GM21423 (cell line): ENCODE measurements at regions not wholly inside any gene's neighbourhood (a gene's known extent, or its start where the extent isn't known, plus 50 kb on each side); places are given as distances from the start of the nearest gene placed in this dataset.

Experiments
- ATAC-seq: cut with Tn5 transposase; IDR thresholded peaks from one replicate; pipeline ENCODE4 v1.9.1; 2021; ENCODE audit warnings: mild to moderate bottlenecking, moderate library complexity; ENCODE audit not compliant: unreplicated experiment

DNA sequence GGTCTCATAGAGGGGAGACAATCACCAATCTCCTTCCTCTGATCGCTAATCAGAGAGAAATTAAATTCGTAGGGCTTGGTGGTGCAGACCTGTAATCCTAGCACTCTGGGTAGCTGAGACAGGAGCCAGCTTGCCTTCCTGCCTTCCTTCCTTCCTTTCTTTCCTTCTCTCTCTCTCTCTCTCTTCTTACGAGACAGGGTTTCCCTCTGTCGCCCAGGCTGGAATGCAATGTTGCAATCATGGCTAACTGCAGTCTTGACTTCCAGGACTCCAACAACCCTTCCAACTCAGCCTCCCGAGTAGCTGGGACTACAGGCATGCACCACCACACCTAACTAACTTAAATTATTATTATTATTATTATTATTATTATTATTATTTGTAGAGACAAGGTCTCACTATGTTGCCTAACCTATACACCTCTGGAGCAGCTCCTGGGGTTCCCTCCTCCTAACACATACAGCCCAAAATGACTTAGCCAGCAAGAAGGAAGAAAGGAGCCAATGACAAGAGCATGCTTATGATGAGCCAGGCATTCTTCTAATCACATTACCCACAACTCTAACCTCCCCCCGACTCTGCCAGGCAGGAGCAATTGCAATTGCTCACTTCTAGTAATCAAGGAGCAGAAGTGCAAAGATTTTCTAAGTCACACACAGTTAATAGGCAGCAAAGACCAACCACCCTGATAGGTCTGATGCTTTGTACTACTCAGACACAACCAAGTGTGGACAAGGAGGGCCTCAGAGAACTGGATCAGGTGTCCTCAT lies 105.4 kb upstream of the F3 start:
- ATAC-seq = no peak

DNA sequence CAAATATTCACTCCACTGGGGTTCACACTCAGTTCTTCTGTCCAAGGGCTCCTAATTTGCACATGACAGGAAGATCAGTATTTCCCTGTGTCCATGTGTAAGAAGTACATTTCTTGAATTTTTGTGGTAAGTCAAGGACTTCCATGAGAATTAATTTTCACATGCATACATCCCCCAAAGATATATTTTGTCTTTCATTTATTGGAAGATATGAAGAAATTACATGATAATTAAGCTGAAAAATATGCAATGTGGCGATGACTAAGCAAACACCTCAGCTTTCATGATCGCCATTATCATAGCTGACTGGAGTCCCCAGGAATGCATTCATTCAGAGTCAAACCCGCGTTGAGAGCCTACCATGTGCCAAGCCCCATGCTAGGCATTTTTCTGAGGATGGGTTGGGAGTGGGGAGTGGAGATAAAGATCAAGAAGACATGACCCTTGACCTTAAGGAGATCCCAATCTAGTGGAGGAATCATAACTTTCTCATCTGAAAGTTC lies 104.6 kb upstream of the F3 start:
- no peak for ATAC-seq

DNA sequence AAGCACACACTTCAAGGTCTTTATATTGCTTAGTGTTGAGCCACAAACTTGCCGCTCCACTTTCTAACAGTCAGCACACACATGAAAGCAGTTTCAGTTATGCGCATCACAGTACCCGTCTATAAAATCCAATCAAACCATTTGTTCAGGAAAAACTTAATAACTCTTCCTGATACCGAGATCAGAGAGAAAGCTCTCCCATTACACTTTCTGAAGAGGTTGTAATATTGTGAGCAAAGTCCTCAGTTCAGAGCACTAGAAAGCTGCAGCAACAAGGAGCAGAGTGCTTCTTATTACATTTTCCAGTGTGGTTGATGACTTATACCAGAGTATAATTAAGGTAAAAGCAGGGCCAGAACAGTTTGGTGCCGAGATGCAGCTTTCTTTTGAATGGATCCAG lies 102.8 kb upstream of the F3 start:
- ATAC-seq = no peak

DNA sequence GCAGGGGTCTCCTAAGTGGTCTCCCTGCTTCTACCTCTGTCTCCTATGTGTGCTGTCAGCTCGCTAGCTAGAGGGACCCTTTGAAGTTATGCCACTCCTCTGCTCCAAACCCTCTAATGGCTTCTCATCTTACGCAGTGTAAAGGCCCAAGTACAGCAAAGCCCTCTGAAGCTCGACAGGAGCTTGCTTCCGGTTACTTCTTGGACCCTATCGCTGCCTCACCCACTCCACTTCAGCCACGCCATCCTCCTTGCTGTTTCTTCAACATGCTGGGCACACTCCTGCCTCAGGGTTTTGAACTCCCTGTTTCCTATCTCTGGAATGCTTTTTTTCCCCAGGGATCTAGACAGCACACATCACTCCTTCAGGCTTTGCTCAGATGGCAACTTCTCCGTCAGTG lies 102.3 kb upstream of the F3 start:
- ATAC-seq = no peak

DNA sequence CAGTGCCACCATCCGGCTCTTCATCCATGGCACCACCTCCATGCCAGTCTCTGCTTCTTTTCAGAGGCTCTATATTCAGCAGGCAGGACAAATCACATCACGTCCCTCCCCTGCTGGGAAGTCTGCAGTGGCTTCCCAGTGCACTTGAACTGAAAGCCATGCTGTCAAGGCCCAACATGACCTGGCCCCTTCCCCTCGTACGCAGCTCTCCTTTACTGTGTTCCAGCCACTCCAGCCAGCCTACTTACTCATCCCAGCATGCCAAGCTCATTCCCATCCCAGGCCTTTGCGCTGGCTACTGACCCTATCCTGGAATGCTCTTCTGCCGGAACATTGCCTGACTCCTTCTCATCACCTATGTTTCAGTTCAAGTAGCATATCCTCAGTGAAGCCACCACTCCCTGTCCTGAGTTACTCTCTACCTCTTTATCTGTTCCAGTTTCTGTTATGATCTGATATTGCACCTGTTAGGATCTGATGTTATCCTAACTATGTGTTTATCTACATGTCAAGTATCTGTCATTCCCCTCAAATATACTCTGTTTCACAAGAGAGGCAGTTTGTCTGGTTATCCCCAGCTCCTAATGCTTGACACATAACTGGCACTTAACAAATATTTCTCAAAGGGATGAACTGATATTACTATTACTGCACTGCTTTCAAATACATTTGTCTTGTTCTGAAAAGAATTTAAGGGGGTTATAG lies 101.2 kb upstream of the F3 start:
- ATAC-seq = no peak

DNA sequence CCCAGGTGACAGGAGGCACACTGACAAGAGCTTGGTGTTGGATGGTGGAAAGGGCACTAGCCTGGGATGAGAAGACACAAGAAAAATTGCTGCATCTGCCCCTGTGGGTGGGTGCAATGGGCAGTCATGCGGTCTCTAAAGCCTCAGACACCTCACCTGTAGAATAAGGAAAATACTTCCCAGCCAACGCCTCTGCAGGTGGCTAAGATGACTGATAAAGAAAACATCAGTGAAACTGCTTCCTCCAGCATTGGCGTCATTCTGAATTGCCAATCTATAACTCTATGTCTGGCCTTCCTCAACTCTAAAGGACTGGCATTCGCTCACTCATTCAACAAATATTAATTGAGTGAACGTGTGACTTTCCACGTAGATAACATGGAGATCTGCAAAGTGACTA lies 100.4 kb upstream of the F3 start:
- ATAC-seq = no peak

DNA sequence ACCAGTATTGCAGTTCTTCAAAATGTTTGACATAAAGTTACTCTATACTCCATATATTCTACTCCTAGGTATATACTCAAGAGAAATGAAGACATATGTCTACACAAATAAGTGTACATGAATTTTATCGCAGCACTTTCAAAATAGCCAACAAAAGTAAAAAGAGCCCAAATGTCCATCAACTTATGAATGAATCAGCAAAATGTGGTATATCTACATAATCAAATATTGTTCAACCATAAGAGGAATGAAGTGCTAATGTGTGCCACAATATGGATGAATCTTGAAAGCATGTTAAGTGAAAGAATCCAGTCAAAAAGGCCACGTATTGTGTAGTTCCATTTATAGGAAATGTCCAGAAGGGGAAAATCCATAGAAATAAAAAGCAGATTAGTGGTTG lies 98.6 kb upstream of the F3 start:
- ATAC-seq = no peak

DNA sequence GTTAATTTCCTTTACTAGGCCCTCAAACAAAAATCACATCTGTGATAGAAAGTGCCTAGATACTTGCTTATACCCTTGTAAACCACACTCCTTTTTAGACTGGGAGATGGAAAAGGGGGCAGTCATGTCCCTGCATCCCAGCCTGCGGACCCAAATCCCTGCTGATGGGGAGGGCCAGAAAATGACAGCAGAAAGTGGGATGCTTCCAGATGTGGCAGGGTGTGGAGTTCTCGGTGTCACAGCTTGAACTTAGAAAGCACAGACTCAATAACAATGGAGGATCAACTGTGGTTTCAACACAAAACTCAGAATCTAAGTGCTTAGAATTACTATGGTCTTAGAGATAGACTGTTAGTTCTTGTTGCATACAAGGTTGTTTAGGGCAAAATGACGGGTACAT lies 95.6 kb upstream of the F3 start:
- no peak for ATAC-seq

DNA sequence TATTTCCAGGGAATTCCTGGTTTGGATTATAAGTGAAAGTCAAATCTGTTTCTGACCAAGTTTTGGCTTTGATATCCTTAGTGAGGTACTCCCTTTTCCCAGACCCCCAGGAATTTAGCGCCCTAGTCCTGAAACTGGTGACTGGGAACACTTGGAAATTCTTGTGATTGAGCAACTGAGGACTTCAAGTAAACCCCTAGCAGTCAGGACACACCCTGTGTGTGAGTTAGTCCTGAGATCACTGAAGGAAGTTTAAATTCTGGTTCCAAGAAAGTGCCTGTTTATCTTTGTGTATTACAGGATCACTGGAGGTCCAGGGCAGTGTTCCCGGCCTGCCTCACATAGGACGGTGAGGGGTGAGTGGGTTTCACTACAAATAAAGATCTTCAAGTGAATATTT lies 95.1 kb upstream of the F3 start:
- ATAC-seq = no peak

DNA sequence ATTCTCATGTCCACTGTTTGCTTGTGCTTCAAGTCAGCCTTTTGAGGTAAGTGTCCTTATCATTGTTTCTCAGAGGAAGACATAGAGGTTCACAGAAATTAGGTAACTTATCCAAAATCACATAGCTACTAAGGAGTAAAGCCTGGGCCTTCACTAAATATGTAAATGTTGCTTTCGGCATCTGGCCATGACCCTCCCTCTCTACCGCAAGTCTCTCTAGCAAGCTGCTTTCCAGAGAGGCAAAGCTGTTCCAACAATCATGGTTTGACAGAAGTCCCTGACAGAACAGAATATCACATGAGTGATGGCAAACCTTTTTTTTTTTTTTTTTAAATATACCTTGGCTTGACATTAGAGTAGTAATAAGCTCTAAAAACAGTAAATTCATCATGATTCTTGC lies 94.5 kb upstream of the F3 start:
- no peak for ATAC-seq

DNA sequence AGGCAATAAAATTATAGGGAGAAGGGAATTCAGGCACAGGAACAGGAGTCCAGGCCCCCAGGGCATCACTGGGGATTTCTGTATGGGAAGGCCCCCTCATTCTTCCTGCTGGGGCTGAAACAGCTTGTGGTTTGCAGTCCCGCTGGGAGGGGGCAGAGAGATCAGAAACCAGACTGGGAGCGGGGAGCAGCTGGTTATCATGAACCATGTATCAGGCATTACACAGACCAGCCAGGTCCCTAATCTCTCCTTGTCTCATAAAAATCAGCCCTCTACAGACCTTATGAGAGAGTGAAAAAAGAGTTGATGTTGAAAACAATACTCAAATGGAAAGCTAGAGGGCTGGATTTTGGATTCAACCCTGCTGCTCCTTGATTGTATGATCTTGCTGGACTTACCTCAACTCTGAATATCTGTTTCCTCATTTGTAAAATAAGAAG lies 93.4 kb upstream of the F3 start:
- no peak for ATAC-seq

DNA sequence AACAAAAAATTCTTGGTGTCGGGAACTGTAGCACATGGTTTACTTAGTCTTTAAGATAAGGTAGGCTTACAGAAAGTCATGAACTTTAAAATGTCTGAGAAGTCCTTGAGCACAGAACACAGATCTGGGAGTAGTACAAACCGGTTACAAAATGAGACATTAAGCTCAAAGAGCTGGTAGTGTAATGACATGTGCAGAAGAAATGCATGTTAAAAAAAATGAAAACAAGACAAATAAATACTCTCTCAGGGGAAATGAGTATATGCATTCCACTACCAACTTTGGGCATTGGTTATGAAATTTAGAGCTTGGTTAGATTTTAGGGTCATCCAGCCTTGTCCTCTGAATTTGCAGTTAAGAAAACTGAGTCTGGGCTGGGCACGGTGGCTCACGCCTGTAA lies 91.5 kb upstream of the F3 start:
- no peak for ATAC-seq

DNA sequence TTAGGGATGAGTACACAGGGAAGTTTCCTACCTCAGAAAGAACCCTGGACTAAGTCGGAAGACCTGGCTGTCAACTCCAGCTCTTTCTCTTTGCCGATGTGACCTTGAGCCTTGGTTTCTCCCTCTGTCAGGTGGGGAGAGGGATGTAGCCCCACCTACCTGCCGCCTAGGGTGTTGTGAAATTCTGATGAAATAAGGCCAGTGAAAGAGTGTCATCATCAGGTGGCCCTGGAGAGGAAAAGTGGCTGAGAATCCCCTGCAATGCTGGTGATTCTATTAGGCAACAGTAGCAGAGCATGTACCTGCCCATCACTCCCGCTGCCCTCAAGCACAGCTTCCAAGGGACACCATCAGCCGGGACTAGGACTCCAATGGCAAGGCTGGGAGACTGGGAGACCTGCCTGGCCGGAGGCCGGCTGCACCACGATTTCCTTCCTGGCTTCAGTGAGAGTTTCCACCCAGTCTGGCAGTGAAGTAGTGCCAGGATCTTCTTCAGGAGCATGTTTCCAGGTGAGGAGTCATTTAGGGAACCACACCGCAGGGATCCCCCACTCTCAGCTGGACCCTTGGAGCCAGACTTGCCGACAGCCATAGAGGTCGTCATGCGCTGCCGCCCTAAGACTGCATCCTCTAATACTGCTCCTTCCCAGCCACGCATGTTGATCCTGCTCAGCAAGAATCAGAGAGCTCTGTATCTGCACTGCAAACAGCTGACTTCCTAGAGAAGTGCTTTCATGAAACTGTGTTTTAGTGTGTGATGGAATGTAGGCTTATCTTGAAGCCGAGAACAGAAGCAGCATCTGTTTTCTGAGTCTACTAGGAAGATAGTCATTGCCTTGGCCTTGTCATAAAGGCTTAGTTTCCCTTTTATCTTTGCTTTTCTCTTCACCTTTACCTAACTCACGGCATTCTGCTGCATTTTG lies 88.0 kb upstream of the F3 start:
- no peak for ATAC-seq

DNA sequence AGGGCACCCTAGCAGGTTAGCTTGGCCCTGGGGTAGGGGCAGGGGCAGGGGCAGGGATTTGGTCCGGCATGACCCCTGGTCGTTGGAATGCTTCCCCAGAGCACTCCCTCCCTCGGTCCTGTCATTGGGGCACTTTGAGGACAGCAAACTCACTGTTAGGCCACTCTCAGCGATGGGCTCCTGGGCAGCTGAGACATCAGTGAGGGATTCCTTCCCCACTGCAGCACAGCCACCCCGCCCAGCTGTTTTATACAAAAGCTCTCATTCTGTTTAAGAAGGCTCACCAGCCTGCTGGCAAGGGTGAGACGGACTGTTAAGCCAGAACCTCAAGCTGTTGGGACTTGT lies 86.9 kb upstream of the F3 start:
- ATAC-seq = no peak

DNA sequence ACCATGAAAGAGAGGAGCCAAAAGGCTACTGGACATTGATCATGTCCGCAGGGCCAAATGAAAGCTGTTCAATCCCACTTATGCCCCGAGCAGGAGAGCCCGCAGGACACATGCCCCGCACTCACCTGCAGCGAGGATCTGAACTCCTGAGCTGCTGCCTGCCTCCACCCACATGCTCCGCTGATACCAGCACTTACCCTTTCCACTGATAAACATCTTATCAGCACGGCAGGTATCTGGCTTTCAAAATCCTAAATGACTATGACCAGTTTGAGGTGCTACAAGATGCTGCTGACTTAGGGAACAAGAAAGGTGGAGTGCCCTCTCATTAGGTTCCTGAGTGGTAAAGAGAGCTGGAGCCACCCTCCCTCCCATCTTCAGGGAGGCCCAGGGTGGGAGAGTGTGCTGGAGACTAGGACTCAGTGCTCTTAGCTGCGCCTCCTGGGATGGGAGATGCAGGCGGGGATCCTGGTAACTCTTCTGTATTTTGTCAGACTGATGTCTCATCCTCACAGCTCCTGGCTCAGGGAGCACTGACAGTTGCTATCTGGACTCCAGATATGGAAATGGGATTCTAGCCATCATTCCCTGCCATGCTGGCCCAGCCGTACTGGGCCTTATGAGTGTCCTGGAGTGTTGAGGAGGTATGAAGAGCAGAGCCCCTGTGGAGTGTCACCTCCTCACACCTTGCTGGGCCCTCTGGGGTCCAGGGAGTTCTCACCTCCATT lies 86.4 kb upstream of the F3 start:
- no peak for ATAC-seq

DNA sequence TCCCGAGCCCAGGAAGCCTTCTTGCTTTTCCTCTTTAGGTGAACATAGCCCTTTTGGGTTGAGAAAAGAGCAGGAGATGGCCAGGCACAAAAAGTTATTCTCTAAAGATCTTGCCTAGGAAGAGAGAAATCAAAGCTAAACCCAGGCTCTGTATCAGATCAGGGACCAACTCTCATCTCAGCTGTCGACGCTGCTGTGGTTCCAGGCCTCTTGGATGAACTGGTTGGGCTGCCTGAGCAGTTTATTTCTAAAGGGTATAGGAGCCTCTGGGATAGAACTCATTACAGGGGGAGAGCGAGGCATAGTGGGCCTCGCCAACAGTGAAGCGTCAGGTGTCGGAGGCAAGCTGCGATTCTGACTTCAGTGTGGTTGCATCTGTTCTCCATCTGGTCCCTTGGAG lies 82.6 kb upstream of the F3 start:
- no peak for ATAC-seq

DNA sequence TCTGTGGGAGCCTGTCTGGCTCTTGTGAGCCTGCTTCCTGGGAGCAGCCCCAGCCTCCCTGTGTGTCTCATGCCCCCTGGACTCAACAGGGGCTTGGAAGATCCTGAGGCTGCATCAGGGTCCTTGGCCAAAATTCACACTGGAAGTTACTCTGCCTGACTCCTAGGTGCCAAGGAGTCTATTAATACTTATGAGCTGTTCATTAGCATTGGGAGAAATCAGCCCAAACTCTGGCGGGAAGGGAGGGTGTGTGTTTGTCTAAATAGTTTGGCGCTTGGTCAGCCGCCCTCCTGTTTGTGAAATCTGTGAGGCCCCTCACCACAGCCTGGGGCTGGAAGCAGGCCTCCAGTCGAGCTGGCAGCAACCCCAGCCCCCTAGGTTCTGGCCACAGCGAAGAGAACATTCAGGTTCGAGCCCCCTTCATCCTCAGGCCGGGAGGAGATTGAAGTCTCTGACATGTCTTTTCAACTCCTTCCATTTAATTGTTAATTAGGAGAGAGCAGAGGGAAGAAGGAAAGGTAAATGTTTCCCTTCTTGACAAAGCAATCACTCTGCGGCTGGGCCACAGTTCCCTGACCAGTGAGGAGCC lies 82.1 kb upstream of the F3 start:
- ATAC-seq = no peak

DNA sequence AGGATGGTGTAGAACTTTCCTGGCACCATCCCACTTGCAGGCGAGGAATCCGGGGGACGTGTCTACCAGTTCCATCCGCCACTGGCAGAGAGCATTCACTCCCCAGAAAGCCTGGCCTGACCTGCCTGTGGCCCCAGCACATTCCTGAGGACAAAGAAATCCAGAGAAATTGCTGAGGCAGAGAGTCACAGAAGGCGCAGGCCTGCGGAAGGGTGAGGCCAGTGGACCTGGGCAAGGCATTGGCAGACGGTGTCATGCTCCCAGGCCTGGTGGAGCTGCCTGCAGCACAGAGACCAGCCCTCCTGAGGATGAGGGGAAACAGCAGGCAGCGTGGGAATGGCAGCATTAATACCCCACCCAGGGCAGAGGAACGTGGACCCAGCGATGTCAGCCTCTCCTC lies 81.2 kb upstream of the F3 start:
- no peak for ATAC-seq

DNA sequence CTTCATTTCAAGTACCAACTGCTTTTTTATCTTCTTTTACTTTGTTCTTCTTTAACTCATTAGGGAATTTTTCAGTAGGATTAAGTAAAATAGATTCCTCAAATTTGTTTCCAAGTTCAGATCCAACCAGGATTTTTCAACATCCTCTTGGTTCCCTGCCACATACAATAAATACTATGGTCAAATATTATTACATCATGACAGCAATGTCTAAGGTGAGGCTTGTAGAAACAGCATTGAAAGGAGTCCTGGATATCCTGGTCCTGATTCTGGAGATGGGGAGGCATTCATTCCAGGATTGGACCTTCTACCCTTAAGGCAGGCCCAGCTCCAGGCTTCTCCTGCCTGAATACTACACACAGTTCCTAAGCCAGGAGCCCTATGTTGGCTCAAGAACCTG lies 80.2 kb upstream of the F3 start:
- ATAC-seq = no peak

DNA sequence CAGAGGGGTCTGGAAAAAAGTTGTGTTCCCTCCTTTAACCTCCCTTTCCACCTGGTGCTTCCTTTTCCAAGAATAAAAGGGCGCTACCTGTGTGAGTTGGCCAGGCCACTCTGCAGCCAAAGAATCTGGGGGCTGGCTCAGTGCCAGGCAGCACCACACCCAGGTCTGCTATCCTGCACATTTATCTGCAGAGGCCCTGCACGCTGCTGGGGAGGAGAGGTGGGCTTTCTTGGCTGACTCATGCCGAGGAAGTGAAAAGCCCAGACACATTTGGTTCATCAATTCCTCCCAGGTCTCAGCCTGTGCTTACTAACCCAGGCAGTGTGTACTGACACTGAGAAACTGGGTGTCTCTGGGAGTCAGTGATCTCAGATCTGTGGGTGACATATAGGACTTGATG lies 79.8 kb upstream of the F3 start:
- no peak for ATAC-seq
